Heart right ventricle (tissue), 16 donors: ENCODE measurements at regions not wholly inside any gene's neighbourhood (a gene's known extent, or its start where the extent isn't known, plus 50 kb on each side); places are given as distances from the start of the nearest gene placed in this dataset.

Experiments used
- ATAC-seq, 8 donors: fragments of 200-7000 bp; cut with Tn5 transposase; one replicate each; pipeline ENCODE4 v1.9.1; 2020; ENCODE audit warnings: mild to moderate bottlenecking in 8 of 8, moderate library complexity in 8 of 8, moderate number of reproducible peaks in 1 of 8
- DNase-seq, 2 donors: peaks; one replicate each; pipeline ENCODE4 v3.0.0-alpha.2; 2020
- H3K27ac ChIP-seq, 10 donors: fragments of 200-600 bp; sonication (generic) in 2 of 10; one replicate each; pipeline versions ENCODE4 v1.5.0 to v1.8.0; 2020 to 2022; ENCODE audit warnings: mild to moderate bottlenecking in 3 of 10
- H3K27me3 ChIP-seq, 7 donors: fragments of 200-600 bp; one replicate each; pipeline ENCODE4 v1.8.0; 2021 to 2022; ENCODE audit warnings: mild to moderate bottlenecking in 2 of 7
- H3K36me3 ChIP-seq, 9 donors: fragments of 200-600 bp; sonication (generic) in 1 of 9; one replicate each; pipeline versions ENCODE4 v1.5.0 to v1.8.0; 2020 to 2022; ENCODE audit warnings: mild to moderate bottlenecking in 2 of 9
- H3K4me1 ChIP-seq, 9 donors: fragments of 200-600 bp; sonication (generic) in 1 of 9; one replicate each; pipeline versions ENCODE4 v1.5.0 to v1.8.0; 2020 to 2022; ENCODE audit warnings: mild to moderate bottlenecking in 4 of 9
- H3K4me3 ChIP-seq, 10 donors: fragments of 200-600 bp; sonication (generic) in 2 of 10; one replicate each; pipeline versions ENCODE4 v1.5.0 to v1.8.0; 2020 to 2022; ENCODE audit warnings: mild to moderate bottlenecking in 7 of 10, moderate library complexity in 2 of 10
- H3K9me3 ChIP-seq, 11 donors: fragments of 200-600 bp in 10 of 11; sonication (generic) in 2 of 11; one replicate each; pipeline versions ENCODE4 v1.5.0 to v1.8.0; 2013 to 2022; ENCODE audit warnings: mild to moderate bottlenecking in 2 of 11, control low read depth in 1 of 11, moderate library complexity in 1 of 11
- CTCF ChIP-seq, 9 donors: fragments of 200-600 bp; sonication (generic) in 2 of 9; IDR thresholded peaks; one replicate each; pipeline versions ENCODE4 v1.5.0 to v1.8.0; 2021 to 2022; ENCODE audit warnings: antibody characterized with exemption in 9 of 9, mild to moderate bottlenecking in 5 of 9, moderate library complexity in 1 of 9
- WGBS, 2 donors: extraction: QIAGEN DNeasy Blood & Tissue Kit; methylation state at CpG; one replicate each; pipeline ENCODE4 v1.1.7; 2013; ENCODE audit warnings: inconsistent platforms in 1 of 2; 5-methylcytosine and 5-hydroxymethylcytosine counted together
- intact Hi-C, 10 donors: fragments of 100-400 bp; cut with DNase I; formaldehyde crosslinking; loops; one replicate each; pipeline versions ENCODE4 v1.11.1 to v1.14.2; 2022
- donor health status: Arrhythmogenic right ventricular cardiomyopathy.
- donor health status: ischemic (EF 13 %, LVEDD 7.1; RV severe dilation, severe dysfunction).
- donor health status: healthy with polysubstance abuse.
- donor health status: DM: no; HTN: yes; CAD: no.
- donor health status: DM: no; HTN: no; CAD: no.
- donor health status: ischemic (EF 25% LVEDD 6.9; RV normal size, moderate dysfunction).
- donor health status: ischemic (EF 25% LVEDD 5.7; RV mildly dilated, moderate dysfunction).
- donor health status: healthy.
- donor health status: DM: yes; HTN: yes; CAD: no.
- donor health status: Ischemic cardiomyopathy.
- donor health status: ischemic (EF 35%, LVEDD 5.7; RV mildly dilated, moderate dysfunction).
- donor health status: nonischemic (EF 11% LVEDD 7.7; RV severe dilation, severe dysfunction).
- donor health status: DM: yes; HTN: yes; CAD: no.
- donor health status: PGD.
- donor health status: ischemic (EF 29% LVEDD 5.4; RV normal size, mild dysfunction).
- donor health status: nonischemic (EF 23%, LVEDD 6.1; RV moderate dilation, normal function).

GRCh38 chr4:84325625-84326024 lies 173.5 kb downstream of the NKX6-1 start:
- H3K9me3 ChIP-seq = peaks cover 0 to 7% (median 0%) of the 10 kb centered on the region in 11 donors
- no peak overlapping the region for H3K27ac ChIP-seq
- H3K36me3 ChIP-seq = no peaks in the 10 kb centered on the region
- H3K4me3 ChIP-seq = no peak overlapping the region
- no peaks in the 10 kb centered on the region for H3K27me3 ChIP-seq
- intact Hi-C loops = no loop called here
- ATAC-seq (no peak), DNase-seq (no peak)
- no peaks in the 10 kb centered on the region for H3K4me1 ChIP-seq
- TF ChIP-seq CTCF (IDR thresholded peaks at IDR 0.05) = no peak
- WGBS, 2 donors = 72% methylated on average over 2 of the region's 2 CpGs

GRCh38 chr4:84324303-84325245 lies 174.5 kb downstream of the NKX6-1 start:
- Histone ChIP-seq H3K36me3 (no peaks in the 10 kb centered on the region), H3K9me3 (no peaks in the 10 kb centered on the region), H3K27ac (no peak overlapping the region), H3K4me1 (no peaks in the 10 kb centered on the region), H3K4me3 (no peak overlapping the region), H3K27me3 (no peaks in the 10 kb centered on the region)
- no peak for ATAC-seq
- no peak for TF ChIP-seq CTCF (IDR thresholded peaks at IDR 0.05)
- intact Hi-C loops = no loop called here
- WGBS, 2 donors = 36 to 37% methylated on average over 16 of the region's 16 CpGs
- DNase-seq = no peak

- no peaks in the 10 kb centered on the region for H3K9me3 ChIP-seq
- DNase-seq = no peak
- no peaks in the 10 kb centered on the region for H3K36me3 ChIP-seq
- peak in 1 of 8 donors; percentile 47 for ATAC-seq
- H3K27ac ChIP-seq = no peak overlapping the region
- no peak overlapping the region for H3K4me3 ChIP-seq
- H3K4me1 ChIP-seq = no peaks in the 10 kb centered on the region
- H3K27me3 ChIP-seq = no peaks in the 10 kb centered on the region
- WGBS, 2 donors = 72% methylated on average over 4 of the region's 4 CpGs
- TF ChIP-seq CTCF (IDR thresholded peaks at IDR 0.05) = no peak
- intact Hi-C loops = no loop called here
These were observed 180.0 kb downstream of the NKX6-1 start for GRCh38 chr4:84319124-84319523.

- no peak for ATAC-seq
- no peak for TF ChIP-seq CTCF (IDR thresholded peaks at IDR 0.05)
- Histone ChIP-seq H3K36me3 (no peaks in the 10 kb centered on the region), H3K4me3 (no peak overlapping the region), H3K4me1 (no peaks in the 10 kb centered on the region), H3K9me3 (no peaks in the 10 kb centered on the region), H3K27ac (no peak overlapping the region), H3K27me3 (no peaks in the 10 kb centered on the region)
- DNase-seq = no peak
- intact Hi-C loops = no loop called here
These were observed 181.6 kb downstream of the NKX6-1 start for GRCh38 chr4:84317513-84317912.
